Spinal cord (tissue), 9 donors: ENCODE measurements at regions not wholly inside any gene's neighbourhood (a gene's known extent, or its start where the extent isn't known, plus 50 kb on each side); places are given as distances from the start of the nearest gene placed in this dataset.
"Not testable (repeated sequence)": the region's sequence is repeated elsewhere in the genome, so short reads cannot be mapped to it uniquely, and the experiment has no call there.

Experiments
- DNase-seq, 6 donors: peaks; one replicate each; pipeline versions ENCODE4 v3.0.0 to v3.0.0-alpha.2; 2013 to 2015; ENCODE audit warnings: low spot score in 6 of 6, low read depth in 4 of 6
- H3K27ac ChIP-seq: one replicate; pipeline ENCODE4 v1.5.1; 2013; ENCODE audit warnings: low read depth, low read length, control low read depth
- H3K27me3 ChIP-seq: one replicate; pipeline ENCODE4 v1.6.1; 2013; ENCODE audit warnings: low read length; ENCODE audit not compliant: control insufficient read depth, insufficient read depth
- H3K36me3 ChIP-seq: one replicate; pipeline ENCODE4 v1.6.1; 2013; ENCODE audit warnings: low read length; ENCODE audit not compliant: control insufficient read depth, insufficient read depth
- H3K4me1 ChIP-seq: one replicate; pipeline ENCODE4 v1.6.1; 2013; ENCODE audit warnings: low read length; ENCODE audit not compliant: control insufficient read depth, insufficient read depth
- H3K4me3 ChIP-seq: one replicate; pipeline ENCODE4 v1.5.1; 2013; ENCODE audit warnings: low read depth, low read length, control low read depth
- H3K9me3 ChIP-seq: one replicate; pipeline ENCODE4 v1.6.1; 2013; ENCODE audit warnings: low read length; ENCODE audit not compliant: control insufficient read depth, insufficient read depth
- WGBS: methylation state at CpG from one replicate; pipeline ENCODE4 v1.1.5; 2013; ENCODE audit warnings: missing lambda C conversion rate; ENCODE audit not compliant: insufficient coverage; 5-methylcytosine and 5-hydroxymethylcytosine counted together
- donor health status: healthy.

GRCh38 chr13:24967970-24968369, 128.0 kb upstream of the PABPC3 start:
- WGBS, result no CpG with 5 or more reads among the region's 5 CpGs
- H3K4me1 ChIP-seq, result not testable (repeated sequence)

GRCh38 chr13:24968416-24968815, 127.5 kb upstream of the PABPC3 start:
- WGBS, result no CpG with 5 or more reads among the region's 2 CpGs
- peak overlapping the region; percentile 48 for H3K4me3 ChIP-seq
- H3K27me3 ChIP-seq, H3K9me3 ChIP-seq, H3K4me1 ChIP-seq, H3K36me3 ChIP-seq: not testable (repeated sequence)
- peak in 2 of 6 donors; percentile 50 to 75 for DNase-seq
- peak overlapping the region; percentile 52 for H3K27ac ChIP-seq

More at GRCh38 chr13:24967970-24968369, 128.0 kb upstream of the PABPC3 start:
- not testable (repeated sequence) for H3K27me3 ChIP-seq, H3K36me3 ChIP-seq, H3K9me3 ChIP-seq
- DNase-seq, result peak in 3 of 6 donors; percentile 12 to 57 (median 29)
- H3K4me3 ChIP-seq, result peak overlapping the region; percentile 48
- H3K27ac ChIP-seq, result peak overlapping the region; percentile 52

- not testable (repeated sequence) for H3K27ac ChIP-seq, H3K36me3 ChIP-seq
Measured at GRCh38 chr13:24973102-24973501, 122.8 kb upstream of the PABPC3 start.

GRCh38 chr13:24981181-24981803, 114.6 kb upstream of the PABPC3 start:
- H3K4me3 ChIP-seq, DNase-seq, H3K36me3 ChIP-seq, H3K27ac ChIP-seq, H3K9me3 ChIP-seq, H3K27me3 ChIP-seq: not testable (repeated sequence)
- WGBS, result no CpG with 5 or more reads among the region's 3 CpGs
- peaks cover 10% of the 10 kb centered on the region for H3K4me1 ChIP-seq

More at GRCh38 chr13:24973102-24973501, 122.8 kb upstream of the PABPC3 start:
- H3K4me3 ChIP-seq, DNase-seq, H3K4me1 ChIP-seq, H3K27me3 ChIP-seq, H3K9me3 ChIP-seq: not testable (repeated sequence)
- 100% methylated on average over 1 of the region's 9 CpGs for WGBS

- no peaks in the 10 kb centered on the region for H3K27me3 ChIP-seq
- no peaks in the 10 kb centered on the region for H3K36me3 ChIP-seq
- H3K4me3 ChIP-seq, result no peak overlapping the region
- WGBS, result 46% methylated on average over 10 of the region's 11 CpGs
- peak in 2 of 6 donors; percentile 16 to 25 for DNase-seq
- no peak overlapping the region for H3K27ac ChIP-seq
- H3K4me1 ChIP-seq, result peaks cover 10% of the 10 kb centered on the region
- H3K9me3 ChIP-seq, result no peaks in the 10 kb centered on the region
Measured at GRCh38 chr13:24982333-24982999, 113.5 kb upstream of the PABPC3 start.

- no peaks in the 10 kb centered on the region for H3K36me3 ChIP-seq
- no peaks in the 10 kb centered on the region for H3K9me3 ChIP-seq
- H3K27me3 ChIP-seq, result no peaks in the 10 kb centered on the region
- 91% methylated on average over 8 of the region's 8 CpGs for WGBS
- H3K4me1 ChIP-seq, result peaks cover 10% of the 10 kb centered on the region
- H3K27ac ChIP-seq, result no peak overlapping the region
- no peak overlapping the region for H3K4me3 ChIP-seq
- DNase-seq, result no peak
Measured at GRCh38 chr13:24983094-24983493, 112.8 kb upstream of the PABPC3 start.

GRCh38 chr13:24984134-24984533, 111.8 kb upstream of the PABPC3 start:
- Histone ChIP-seq H3K27me3 (no peaks in the 10 kb centered on the region), H3K36me3 (no peaks in the 10 kb centered on the region), H3K4me3 (no peak overlapping the region), H3K4me1 (peaks cover 16% of the 10 kb centered on the region), H3K27ac (no peak overlapping the region), H3K9me3 (no peaks in the 10 kb centered on the region)
- no peak for DNase-seq
- 50% methylated on average over 1 of the region's 5 CpGs for WGBS

GRCh38 chr13:24985107-24985506, 110.8 kb upstream of the PABPC3 start:
- Histone ChIP-seq H3K4me1 (peaks cover 16% of the 10 kb centered on the region), H3K36me3 (no peaks in the 10 kb centered on the region), H3K4me3 (no peak overlapping the region), H3K27ac (no peak overlapping the region), H3K27me3 (no peaks in the 10 kb centered on the region), H3K9me3 (no peaks in the 10 kb centered on the region)
- no peak for DNase-seq
- WGBS, result 94% methylated on average over 2 of the region's 5 CpGs

- Histone ChIP-seq H3K27ac (no peak overlapping the region), H3K9me3 (no peaks in the 10 kb centered on the region), H3K4me3 (no peak overlapping the region), H3K27me3 (no peaks in the 10 kb centered on the region), H3K36me3 (no peaks in the 10 kb centered on the region), H3K4me1 (peaks cover 16% of the 10 kb centered on the region)
- DNase-seq, result no peak
- WGBS, result 40% methylated on average over 1 of the region's 2 CpGs
Measured at GRCh38 chr13:24985896-24986295, 110.0 kb upstream of the PABPC3 start.

GRCh38 chr13:24986826-24987225, 109.1 kb upstream of the PABPC3 start:
- H3K36me3 ChIP-seq, result no peaks in the 10 kb centered on the region
- peaks cover 16% of the 10 kb centered on the region for H3K4me1 ChIP-seq
- H3K27me3 ChIP-seq, result no peaks in the 10 kb centered on the region
- DNase-seq, result no peak
- H3K9me3 ChIP-seq, result no peaks in the 10 kb centered on the region
- no peak overlapping the region for H3K4me3 ChIP-seq
- 86% methylated on average over 9 of the region's 9 CpGs for WGBS
- H3K27ac ChIP-seq, result no peak overlapping the region
